ENCODE measurements at regions not wholly inside any gene's neighbourhood (a gene's known extent, or its start where the extent isn't known, plus 50 kb on each side); places are given as distances from the start of the nearest gene placed in this dataset.

- no peak for TF ChIP-seq CTCF (conservative IDR thresholded peaks at IDR 0.05; ENCODE audit: low read depth, low read length)
- TF ChIP-seq EZH2 (IDR thresholded peaks at IDR 0.05; ENCODE audit: low read length, unreplicated experiment): no peak
- TF ChIP-seq EZH2phosphoT487 (IDR thresholded peaks at IDR 0.05; ENCODE audit: borderline replicate concordance, low read length): no peak
These were observed 140.5 kb downstream of the IRX2 start for GRCh38 chr5:2610986-2611385.
